HCT116 (cell line): ENCODE measurements at regions not wholly inside any gene's neighbourhood (a gene's known extent, or its start where the extent isn't known, plus 50 kb on each side); places are given as distances from the start of the nearest gene placed in this dataset.

Experiments used
- ATAC-seq: fragments of 200-7000 bp; cut with Tn5 transposase; 2 replicates; pipeline ENCODE4 v1.9.1; 2020; ENCODE audit warnings: mild to moderate bottlenecking, moderate library complexity
- BruUV-seq: library from RNA; stranded (reverse); fragments of 400-500 nt; replicated peaks from 2 replicates; lab custom pipeline; 2021; lab: Mats Ljungman, UMichigan
- CTCF ChIA-PET: fragments of 300-600 bp; sonication (Branson Sonifier 250); formaldehyde crosslinking; loops from one replicate; lab custom pipeline; 2021; ENCODE audit warnings: antibody characterized with exemption; lab: Charles Lee
- POLR2A ChIA-PET: fragments of 300-600, 350-600 bp; sonication (Branson Sonifier 250); formaldehyde crosslinking; loops from one replicate; lab custom pipeline; 2021; ENCODE audit warnings: antibody characterized with exemption; lab: Charles Lee
- RAD21 ChIA-PET, 2 experiments: fragments of 300-600 bp; sonication (Branson Sonifier 250); formaldehyde crosslinking; loops; one replicate each; lab custom pipeline; 2023; ENCODE audit warnings: low total read pairs in 2 of 2; ENCODE audit not compliant: uncharacterized antibody in 2 of 2, unreplicated experiment in 2 of 2, low non-redundant PET in 1 of 2; lab: Charles Lee
- DNase-seq: peaks from one replicate; pipeline ENCODE4 v3.0.0-alpha.2; 2010; ENCODE audit warnings: low read depth, low spot score
- H2AFZ ChIP-seq: fragments of 200-600 bp; shearing (Covaris generic), sonication (generic); 2 replicates; pipeline ENCODE4 v1.6.1; 2017; ENCODE audit warnings: low read depth, mixed run types, mixed read lengths, antibody characterized with exemption, low read length; ENCODE audit not compliant: poor library complexity, severe bottlenecking
- H3K27ac ChIP-seq: 2 replicates; pipeline ENCODE4 v1.5.1; 2012; ENCODE audit warnings: low read depth, low read length
- H3K27me3 ChIP-seq: fragments of 200-600 bp; sonication (generic); 2 replicates; pipeline ENCODE4 v1.6.1; 2016; ENCODE audit warnings: mixed run types, low read length, mixed read lengths; ENCODE audit not compliant: insufficient read depth
- H3K36me3 ChIP-seq, 2 experiments: fragments of 200-500 bp in 1 of 2; fragments of 200-600 bp in 1 of 2; sonication (Bioruptor generic) in 1 of 2; sonication (generic) in 1 of 2; 2 replicates each; pipeline versions ENCODE4 v1.5.1 to v1.6.1; 2014 to 2016; ENCODE audit warnings: low read length in 2 of 2, inconsistent platforms in 1 of 2, mixed read lengths in 1 of 2, mixed run types in 1 of 2; ENCODE audit not compliant: insufficient read depth in 2 of 2, control insufficient read depth in 1 of 2
- H3K4me1 ChIP-seq, 2 experiments: fragments of 200-600 bp in 1 of 2; sonication (generic) in 1 of 2; 2 replicates each; pipeline versions ENCODE4 v1.5.1 to v1.6.1; 2012 to 2017; ENCODE audit warnings: low read length in 2 of 2, inconsistent platforms in 1 of 2, mild to moderate bottlenecking in 1 of 2, mixed read lengths in 1 of 2, mixed run types in 1 of 2, moderate library complexity in 1 of 2; ENCODE audit not compliant: insufficient read depth in 2 of 2, control insufficient read depth in 1 of 2
- H3K4me2 ChIP-seq: fragments of 200-600 bp; sonication (generic); 2 replicates; pipeline ENCODE4 v1.6.1; 2017; ENCODE audit warnings: mixed run types, low read length, mixed read lengths
- H3K4me3 ChIP-seq, 2 experiments: fragments of 200-600 bp in 1 of 2; sonication (generic) in 1 of 2; replicated peaks in 1 of 2; 2 replicates each; pipeline ENCODE4 v1.5.1; 2011 to 2016; ENCODE audit warnings: low read length in 2 of 2, control low read depth in 1 of 2, low read depth in 1 of 2, mild to moderate bottlenecking in 1 of 2, mixed read lengths in 1 of 2, mixed run types in 1 of 2
- H3K79me2 ChIP-seq: fragments of 200-600 bp; sonication (generic); 2 replicates; pipeline ENCODE4 v1.6.1; 2017; ENCODE audit warnings: mild to moderate bottlenecking, mixed run types, low read length, moderate library complexity, mixed read lengths; ENCODE audit not compliant: insufficient read depth
- H3K9ac ChIP-seq: fragments of 200-600 bp; sonication (generic); 2 replicates; pipeline ENCODE4 v1.6.1; 2016; ENCODE audit warnings: low read length, mixed read lengths
- H3K9me2 ChIP-seq: fragments of 200-600 bp; sonication (generic), shearing (Covaris generic); 2 replicates; pipeline ENCODE4 v1.6.1; 2017; ENCODE audit warnings: mixed run types, mild to moderate bottlenecking, moderate library complexity; ENCODE audit not compliant: insufficient read depth
- H3K9me3 ChIP-seq, 2 experiments: fragments of 200-500 bp in 1 of 2; fragments of 200-600 bp in 1 of 2; sonication (Bioruptor generic) in 1 of 2; sonication (generic) in 1 of 2; 2 replicates each; pipeline ENCODE4 v1.6.1; 2014 to 2017; ENCODE audit warnings: low read length in 2 of 2, mixed read lengths in 2 of 2, inconsistent platforms in 1 of 2, low read depth in 1 of 2, mild to moderate bottlenecking in 1 of 2, mixed run types in 1 of 2, moderate library complexity in 1 of 2; ENCODE audit not compliant: control insufficient read depth in 1 of 2, insufficient read depth in 1 of 2
- H4K20me1 ChIP-seq: fragments of 200-600 bp; sonication (generic), shearing (Covaris generic); 2 replicates; pipeline ENCODE4 v1.6.1; 2017; ENCODE audit warnings: mixed run types, mild to moderate bottlenecking, moderate library complexity; ENCODE audit not compliant: insufficient read depth
- ATF3 ChIP-seq: IDR thresholded peaks from 2 replicates; pipeline ENCODE4 v1.6.1; 2012
- CEBPB ChIP-seq: IDR thresholded peaks from 2 replicates; pipeline ENCODE4 v1.6.1; 2012; ENCODE audit warnings: low read depth
- EGR1 ChIP-seq: IDR thresholded peaks from 2 replicates; pipeline ENCODE4 v1.6.1; 2012; ENCODE audit warnings: low read depth
- ELF1 ChIP-seq: IDR thresholded peaks from 2 replicates; pipeline ENCODE4 v1.6.1; 2012; ENCODE audit warnings: low read depth, borderline replicate concordance
- EZH2 ChIP-seq: fragments of 200-600 bp; sonication (generic); IDR thresholded peaks from 2 replicates; pipeline ENCODE4 v1.6.1; 2017; ENCODE audit warnings: antibody characterized with exemption, mixed run types
- FOSL1 ChIP-seq: IDR thresholded peaks from 2 replicates; pipeline ENCODE4 v1.6.1; 2012; ENCODE audit warnings: low read depth
- JUND ChIP-seq: IDR thresholded peaks from 2 replicates; pipeline ENCODE4 v1.6.1; 2012
- MAX ChIP-seq: IDR thresholded peaks from 2 replicates; pipeline ENCODE4 v1.6.1; 2012
- POLR2AphosphoS5 ChIP-seq: IDR thresholded peaks from 2 replicates; pipeline ENCODE4 v1.6.1; 2011; ENCODE audit warnings: mild to moderate bottlenecking, low read depth, low read length, moderate library complexity
- RAD21 ChIP-seq: IDR thresholded peaks from 2 replicates; pipeline ENCODE4 v1.6.1; 2012; ENCODE audit warnings: low read depth, mild to moderate bottlenecking
- REST ChIP-seq: IDR thresholded peaks from 2 replicates; pipeline ENCODE4 v1.6.1; 2012; ENCODE audit warnings: low read depth
- SP1 ChIP-seq: IDR thresholded peaks from 2 replicates; pipeline ENCODE4 v1.6.1; 2012; ENCODE audit warnings: low read depth
- TCF7L2 ChIP-seq: IDR thresholded peaks from 2 replicates; pipeline ENCODE4 v1.7.0; 2011; ENCODE audit warnings: borderline replicate concordance, inconsistent platforms; ENCODE audit not compliant: insufficient read depth, insufficient read length; ENCODE audit errors: extremely low read depth
- YY1 ChIP-seq: IDR thresholded peaks from 2 replicates; pipeline ENCODE4 v1.6.1; 2011; ENCODE audit warnings: low read length, low read depth, moderate library complexity, mild to moderate bottlenecking; ENCODE audit not compliant: insufficient replicate concordance; ENCODE audit errors: extremely low read depth
- ZFX ChIP-seq: fragments of 450-650 bp; IDR thresholded peaks from 2 replicates; pipeline ENCODE4 v1.6.1; 2017
- ZNF274 ChIP-seq: fragments of 200-500 bp; sonication (Bioruptor generic); IDR thresholded peaks from 2 replicates; pipeline ENCODE4 v1.6.1; 2014; ENCODE audit warnings: mild to moderate bottlenecking, low read depth, low read length, inconsistent platforms
- intact Hi-C: fragments of 100-400 bp; cut with micrococcal nuclease; formaldehyde crosslinking; loops from 2 replicates; pipeline ENCODE4 v1.10.0; 2022
- TF ChIP-seq, protein P1 (sequence below): IDR thresholded peaks from 2 replicates; pipeline ENCODE4 v1.6.1; 2011; ENCODE audit warnings: mild to moderate bottlenecking, low read length, moderate library complexity; ENCODE audit not compliant: insufficient replicate concordance; ENCODE audit errors: extremely low read depth

GRCh38 chr9:78515108-78515507, 218.2 kb downstream of the PSAT1 start:
- Histone ChIP-seq H2AFZ (no peak overlapping the region), H3K9me3 (no peaks in the 10 kb centered on the region), H3K9me2 (no peaks in the 10 kb centered on the region), H3K79me2 (no peaks in the 10 kb centered on the region), H3K4me2 (no peak overlapping the region), H3K27me3 (no peaks in the 10 kb centered on the region), H3K4me3 (no peak overlapping the region), H3K9ac (no peak overlapping the region), H3K4me1 (no peaks in the 10 kb centered on the region), H3K36me3 (no peaks in the 10 kb centered on the region), H4K20me1 (no peaks in the 10 kb centered on the region), H3K27ac (no peak overlapping the region)
- POLR2A ChIA-PET: no interaction called here
- TF ChIP-seq JUND (no peak), REST (no peak), ZNF274 (no peak), EZH2 (no peak), POLR2AphosphoS5 (no peak), FOSL1 (no peak), MAX (no peak), CEBPB (no peak), TCF7L2 (no peak), EGR1 (no peak), RAD21 (no peak), YY1 (no peak), SP1 (no peak), ATF3 (no peak), ELF1 (no peak), ZFX (no peak)
- TF ChIP-seq, protein P1, sequence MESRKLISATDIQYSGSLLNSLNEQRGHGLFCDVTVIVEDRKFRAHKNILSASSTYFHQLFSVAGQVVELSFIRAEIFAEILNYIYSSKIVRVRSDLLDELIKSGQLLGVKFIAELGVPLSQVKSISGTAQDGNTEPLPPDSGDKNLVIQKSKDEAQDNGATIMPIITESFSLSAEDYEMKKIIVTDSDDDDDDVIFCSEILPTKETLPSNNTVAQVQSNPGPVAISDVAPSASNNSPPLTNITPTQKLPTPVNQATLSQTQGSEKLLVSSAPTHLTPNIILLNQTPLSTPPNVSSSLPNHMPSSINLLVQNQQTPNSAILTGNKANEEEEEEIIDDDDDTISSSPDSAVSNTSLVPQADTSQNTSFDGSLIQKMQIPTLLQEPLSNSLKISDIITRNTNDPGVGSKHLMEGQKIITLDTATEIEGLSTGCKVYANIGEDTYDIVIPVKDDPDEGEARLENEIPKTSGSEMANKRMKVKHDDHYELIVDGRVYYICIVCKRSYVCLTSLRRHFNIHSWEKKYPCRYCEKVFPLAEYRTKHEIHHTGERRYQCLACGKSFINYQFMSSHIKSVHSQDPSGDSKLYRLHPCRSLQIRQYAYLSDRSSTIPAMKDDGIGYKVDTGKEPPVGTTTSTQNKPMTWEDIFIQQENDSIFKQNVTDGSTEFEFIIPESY: no peak
- DNase-seq (no peak), ATAC-seq (no peak)
- intact Hi-C loops: no loop called here
- CTCF ChIA-PET: no interaction called here
- RAD21 ChIA-PET: no interaction called here
- BruUV-seq: no TSS peak
